ENCODE measurements at regions not wholly inside any gene's neighbourhood (a gene's known extent, or its start where the extent isn't known, plus 50 kb on each side); places are given as distances from the start of the nearest gene placed in this dataset.

GRCh38 chr13:91241221-91241933 lies 106.1 kb upstream of the MIR17HG start:
- Histone ChIP-seq H4K8ac (ENCODE audit: low read depth in 2 of 2, low read length in 2 of 2) (no peak overlapping the region), H2BK120ac (ENCODE audit: low read depth, low read length) (no peak overlapping the region), H3K56ac (ENCODE audit: extremely low read depth, insufficient read depth, low read length) (no peak overlapping the region), H3K14ac (replicated peaks; ENCODE audit: low read depth, low read length) (no peak overlapping the region), H4K20me1 (ENCODE audit: insufficient read depth, low read length) (no peaks in the 10 kb centered on the region), H3K4me2 (ENCODE audit: low read depth, low read length) (no peak overlapping the region), H4K91ac (ENCODE audit: insufficient read depth, low read depth, low read length) (no peak overlapping the region), H2BK5ac (ENCODE audit: low read depth, low read length, poor library complexity, severe bottlenecking) (no peak overlapping the region), H3K27me3 (ENCODE audit: control insufficient read depth, insufficient read depth, low read length) (no peaks in the 10 kb centered on the region), H2BK20ac (ENCODE audit: low read depth, low read length) (no peak overlapping the region), H3K23ac (ENCODE audit: low read depth, low read length) (no peak overlapping the region), H3K79me1 (ENCODE audit: low read depth in 1 of 2, low read length in 2 of 2) (no peaks in the 10 kb centered on the region), H3K27ac (ENCODE audit: insufficient read depth, low read length) (no peak overlapping the region), H3K4ac (ENCODE audit: low read depth, low read length) (no peak overlapping the region), H3K18ac (ENCODE audit: low read depth, low read length) (no peak overlapping the region), H3K36me3 (ENCODE audit: control insufficient read depth, insufficient read depth, low read length) (no peaks in the 10 kb centered on the region), H3K9ac (ENCODE audit: low read depth, low read length) (no peak overlapping the region), H3K4me3 (ENCODE audit: insufficient read depth, low read depth, low read length) (no peak overlapping the region), H2AFZ (replicated peaks; ENCODE audit: low read length, poor library complexity) (no peak overlapping the region), H2AK5ac (ENCODE audit: low read depth, low read length) (no peak overlapping the region), H3K4me1 (ENCODE audit: control insufficient read depth, insufficient read depth, low read length) (no peaks in the 10 kb centered on the region), H2BK15ac (ENCODE audit: low read depth, low read length) (no peak overlapping the region), H3K9me1 (ENCODE audit: insufficient read depth, low read length) (no peaks in the 10 kb centered on the region), H3K9me3 (ENCODE audit: control insufficient read depth, insufficient read depth, low read length) (no peaks in the 10 kb centered on the region), H4K5ac (ENCODE audit: low read depth, low read length) (no peak overlapping the region), H2AK9ac (replicated peaks; ENCODE audit: low read depth, low read length, poor library complexity) (no peak overlapping the region)
- ChIA-PET CTCF (no interaction called here), POLR2A (ENCODE audit: unreplicated experiment) (no interaction called here)
- ATAC-seq (ENCODE audit: low read depth) (no peak), DNase-seq (no peak)
- dilution Hi-C loops (cut with HindIII; ENCODE audit: low sequenced_read_pairs, unreplicated experiment): no loop called here
- in situ Hi-C loops (cut with MboI; ENCODE audit: low sequenced_read_pairs): no loop called here
- WGBS, 2 experiments (ENCODE audit: extremely low coverage in 2 of 2, insufficient read length in 1 of 2): no CpG with 5 or more reads among the region's 2 CpGs
- intact Hi-C loops (cut with micrococcal nuclease): no loop called here
- TF ChIP-seq FOS (IDR thresholded peaks at IDR 0.05; ENCODE audit: low read depth, low read length) (no peak), RFX5 (IDR thresholded peaks at IDR 0.05; ENCODE audit: low read depth, low read length) (no peak), CHD1 (IDR thresholded peaks at IDR 0.05; ENCODE audit: low read depth, low read length) (no peak), MAFK (IDR thresholded peaks at IDR 0.05; ENCODE audit: low read depth, low read length) (no peak), ELK1 (IDR thresholded peaks at IDR 0.05; ENCODE audit: borderline replicate concordance, low read depth, low read length) (no peak), NFE2L2 (IDR thresholded peaks at IDR 0.05; ENCODE audit: low read depth, low read length) (no peak)
- BruUV-seq (replicated peaks): no TSS peak

Measured in IMR-90 (cell line).